GM23338 (cell line): ENCODE measurements at regions not wholly inside any gene's neighbourhood (a gene's known extent, or its start where the extent isn't known, plus 50 kb on each side); places are given as distances from the start of the nearest gene placed in this dataset.
A peak's percentile ranks its signal among the peaks of the same experiment; 100 is the strongest.

Source experiments
- ATAC-seq: fragments of 200-7000 bp; cut with Tn5 transposase; 3 replicates; pipeline ENCODE4 v1.9.1; 2020
- DNase-seq: peaks from one replicate; pipeline ENCODE4 v3.0.0-alpha.2; 2015; ENCODE audit warnings: low spot score
- H2AFZ ChIP-seq: fragments of 200-600 bp; sonication (generic); 2 replicates; pipeline ENCODE4 v1.8.0; 2016; ENCODE audit warnings: antibody characterized with exemption, mild to moderate bottlenecking, moderate library complexity
- H3F3A ChIP-seq: fragments of 200-600 bp; sonication (generic); replicated peaks from 2 replicates; pipeline ENCODE4 v1.8.0; 2017; ENCODE audit warnings: antibody characterized with exemption, mixed run types, low read depth
- H3K27ac ChIP-seq: fragments of 200-600 bp; sonication (generic); 2 replicates; pipeline ENCODE4 v1.6.1; 2016; ENCODE audit warnings: low read depth
- H3K27me3 ChIP-seq: fragments of 200-600 bp; sonication (generic); 2 replicates; pipeline ENCODE4 v1.8.0; 2016; ENCODE audit warnings: mild to moderate bottlenecking, mixed run types, moderate library complexity; ENCODE audit not compliant: insufficient read depth
- H3K36me3 ChIP-seq: fragments of 200-600 bp; sonication (generic); 2 replicates; pipeline ENCODE4 v1.8.0; 2016; ENCODE audit warnings: mild to moderate bottlenecking; ENCODE audit not compliant: insufficient read depth
- H3K4me1 ChIP-seq: fragments of 200-600 bp; sonication (generic); 2 replicates; pipeline ENCODE4 v1.8.0; 2016; ENCODE audit warnings: mild to moderate bottlenecking, moderate library complexity; ENCODE audit not compliant: insufficient read depth
- H3K4me2 ChIP-seq: fragments of 200-600 bp; sonication (generic); 2 replicates; pipeline ENCODE4 v1.7.1; 2017; ENCODE audit warnings: mixed run types
- H3K4me3 ChIP-seq: fragments of 200-600 bp; sonication (generic); 2 replicates; pipeline ENCODE4 v1.6.1; 2016; ENCODE audit warnings: mixed run types
- H3K79me2 ChIP-seq: fragments of 200-600 bp; sonication (generic); replicated peaks from 2 replicates; pipeline ENCODE4 v1.8.0; 2017; ENCODE audit warnings: mild to moderate bottlenecking; ENCODE audit not compliant: insufficient read depth
- H3K9me2 ChIP-seq: fragments of 200-600 bp; sonication (generic); 2 replicates; pipeline ENCODE4 v1.8.0; 2017; ENCODE audit not compliant: insufficient read depth
- H4K20me1 ChIP-seq: fragments of 200-600 bp; sonication (generic); replicated peaks from 2 replicates; pipeline ENCODE4 v1.8.0; 2017; ENCODE audit warnings: mild to moderate bottlenecking; ENCODE audit not compliant: insufficient read depth
- H3K27ac Mint-ChIP-seq: 2 replicates; pipeline ENCODE4 v1.8.0; 2020; ENCODE audit warnings: inconsistent platforms, mild to moderate bottlenecking, moderate library complexity, mixed read lengths
- H3K27me3 Mint-ChIP-seq: 3 replicates; pipeline ENCODE4 v1.8.0; 2022; ENCODE audit warnings: low read depth, mild to moderate bottlenecking, moderate library complexity, mixed read lengths, inconsistent platforms; ENCODE audit not compliant: insufficient read depth, poor library complexity
- H3K36me3 Mint-ChIP-seq: 3 replicates; pipeline ENCODE4 v1.8.0; 2021; ENCODE audit warnings: low read depth, mild to moderate bottlenecking, inconsistent platforms, moderate library complexity, mixed read lengths
- H3K4me1 Mint-ChIP-seq: 3 replicates; pipeline ENCODE4 v1.8.0; 2020; ENCODE audit warnings: mild to moderate bottlenecking, inconsistent platforms, mixed read lengths
- H3K4me3 Mint-ChIP-seq: 3 replicates; pipeline ENCODE4 v1.8.0; 2021; ENCODE audit warnings: moderate library complexity, mild to moderate bottlenecking, inconsistent platforms, mixed read lengths
- H3K9me3 Mint-ChIP-seq: 3 replicates; pipeline ENCODE4 v1.8.0; 2020; ENCODE audit warnings: moderate library complexity, mild to moderate bottlenecking, inconsistent platforms, mixed read lengths
- CREB1 ChIP-seq: fragments of 250-450 bp; sonication (Bioruptor Pico); IDR thresholded peaks from 2 replicates; pipeline ENCODE4 v1.5.0; 2020; ENCODE audit warnings: low read depth, mild to moderate bottlenecking, moderate library complexity
- CTCF ChIP-seq, 2 experiments: fragments of 200-600 bp in 1 of 2; sonication (generic) in 1 of 2; conservative IDR thresholded peaks; 2 replicates each; pipeline versions ENCODE4 v1.5.1 to v1.6.1; 2016 to 2017; ENCODE audit warnings: antibody characterized with exemption in 2 of 2, low read depth in 2 of 2, mild to moderate bottlenecking in 2 of 2, moderate library complexity in 1 of 2
- ETS1 ChIP-seq: IDR thresholded peaks from 2 replicates; pipeline ENCODE4 v1.6.1; 2016; ENCODE audit warnings: antibody characterized with exemption
- EZH2 ChIP-seq: fragments of 200-600 bp; sonication (generic); IDR thresholded peaks from one replicate; pipeline ENCODE4 v1.8.0; 2017; ENCODE audit warnings: antibody characterized with exemption, mild to moderate bottlenecking, low read depth; ENCODE audit not compliant: unreplicated experiment
- EZH2phosphoT487 ChIP-seq: fragments of 200-600 bp; sonication (generic); IDR thresholded peaks from one replicate; pipeline ENCODE4 v1.8.1; 2018; ENCODE audit warnings: antibody characterized with exemption; ENCODE audit not compliant: unreplicated experiment
- JUNB ChIP-seq: IDR thresholded peaks from one replicate; pipeline ENCODE4 v1.6.1; 2016; ENCODE audit warnings: antibody characterized with exemption; ENCODE audit not compliant: unreplicated experiment
- NANOG ChIP-seq: IDR thresholded peaks from 2 replicates; pipeline ENCODE4 v1.6.1; 2016; ENCODE audit warnings: antibody characterized with exemption, borderline replicate concordance
- POLR2AphosphoS5 ChIP-seq: IDR thresholded peaks from 2 replicates; pipeline ENCODE4 v1.6.1; 2016; ENCODE audit warnings: antibody characterized with exemption, low read depth
- REST ChIP-seq: IDR thresholded peaks from one replicate; pipeline ENCODE4 v1.6.1; 2018; ENCODE audit warnings: antibody characterized with exemption; ENCODE audit not compliant: unreplicated experiment
- STAT1 ChIP-seq: IDR thresholded peaks from one replicate; pipeline ENCODE4 v1.6.1; 2016; ENCODE audit warnings: antibody characterized with exemption; ENCODE audit not compliant: unreplicated experiment
- ZNF114 ChIP-seq: fragments of 250-450 bp; sonication (Bioruptor Pico); IDR thresholded peaks from 2 replicates; pipeline ENCODE4 v1.5.0; 2020; ENCODE audit warnings: mild to moderate bottlenecking, moderate library complexity
- ZNF331 ChIP-seq: fragments of 250-450 bp; sonication (Bioruptor Pico); IDR thresholded peaks from 2 replicates; pipeline ENCODE4 v1.5.0; 2020; ENCODE audit warnings: low read depth, mild to moderate bottlenecking, moderate library complexity

- Mint-ChIP-seq H3K27me3 (no peaks in the 10 kb centered on the region), H3K36me3 (no peaks in the 10 kb centered on the region), H3K9me3 (no peaks in the 10 kb centered on the region), H3K4me1 (no peaks in the 10 kb centered on the region), H3K4me3 (no peak overlapping the region), H3K27ac (no peak overlapping the region)
- Histone ChIP-seq H3K9me2 (no peaks in the 10 kb centered on the region), H2AFZ (peak overlapping the region; percentile 44; the same call in 1 of the 2 replicates), H3K27ac (no peak overlapping the region), H3K79me2 (no peaks in the 10 kb centered on the region), H3K4me1 (no peaks in the 10 kb centered on the region), H4K20me1 (no peaks in the 10 kb centered on the region), H3F3A (no peaks in the 10 kb centered on the region), H3K4me2 (no peak overlapping the region), H3K36me3 (no peaks in the 10 kb centered on the region), H3K27me3 (no peaks in the 10 kb centered on the region), H3K4me3 (no peak overlapping the region)
- TF ChIP-seq ZNF331 (CRISPR knock-in tag): no peak
- ATAC-seq (no peak), DNase-seq (no peak)
Observed at GRCh38 chr12:87597114-87597513, 432.1 kb downstream of the C12orf50 start.

GRCh38 chr12:87596636-87597035, 432.6 kb downstream of the C12orf50 start:
- Mint-ChIP-seq H3K9me3 (no peaks in the 10 kb centered on the region), H3K4me3 (no peak overlapping the region), H3K4me1 (no peaks in the 10 kb centered on the region), H3K27me3 (no peaks in the 10 kb centered on the region), H3K36me3 (no peaks in the 10 kb centered on the region), H3K27ac (no peak overlapping the region)
- Histone ChIP-seq H3K27me3 (no peaks in the 10 kb centered on the region), H2AFZ (no peak overlapping the region), H3K36me3 (no peaks in the 10 kb centered on the region), H3F3A (no peaks in the 10 kb centered on the region), H3K79me2 (no peaks in the 10 kb centered on the region), H3K4me2 (no peak overlapping the region), H3K9me2 (no peaks in the 10 kb centered on the region), H3K4me1 (no peaks in the 10 kb centered on the region), H4K20me1 (no peaks in the 10 kb centered on the region), H3K27ac (no peak overlapping the region), H3K4me3 (no peak overlapping the region)
- DNase-seq (no peak), ATAC-seq (no peak)
- no peak for TF ChIP-seq JUNB
- no peak for TF ChIP-seq NANOG
- no peak for TF ChIP-seq CREB1 (CRISPR knock-in tag)
- TF ChIP-seq STAT1: no peak

- no peak overlapping the region for H3K4me3 Mint-ChIP-seq
- H2AFZ ChIP-seq: no peak overlapping the region
- ATAC-seq (no peak), DNase-seq (no peak)
- H3K36me3 ChIP-seq: no peaks in the 10 kb centered on the region
- H3K9me3 Mint-ChIP-seq: no peaks in the 10 kb centered on the region
- H3K27me3 Mint-ChIP-seq: no peaks in the 10 kb centered on the region
- no peak overlapping the region for H3K27ac ChIP-seq
- no peaks in the 10 kb centered on the region for H3K36me3 Mint-ChIP-seq
- no peaks in the 10 kb centered on the region for H4K20me1 ChIP-seq
- H3K4me1 ChIP-seq: no peaks in the 10 kb centered on the region
- no peak overlapping the region for H3K4me3 ChIP-seq
- no peak overlapping the region for H3K27ac Mint-ChIP-seq
- no peaks in the 10 kb centered on the region for H3K27me3 ChIP-seq
- H3K9me2 ChIP-seq: no peaks in the 10 kb centered on the region
- H3K4me2 ChIP-seq: no peak overlapping the region
- no peaks in the 10 kb centered on the region for H3F3A ChIP-seq
- H3K79me2 ChIP-seq: no peaks in the 10 kb centered on the region
- no peaks in the 10 kb centered on the region for H3K4me1 Mint-ChIP-seq
- TF ChIP-seq ZNF114 (CRISPR knock-in tag) (no peak), REST (no peak), POLR2AphosphoS5 (no peak), ETS1 (no peak), JUNB (no peak), CREB1 (CRISPR knock-in tag) (no peak), EZH2phosphoT487 (no peak), EZH2 (no peak), ZNF331 (CRISPR knock-in tag) (no peak), CTCF (conservative IDR thresholded peaks at IDR 0.05; ENCODE audit: low read depth in 2 of 2) (no peak)
Observed at GRCh38 chr12:87596134-87596533, 433.1 kb downstream of the C12orf50 start.
